HG03039 (cell line): ENCODE measurements at regions not wholly inside any gene's neighbourhood (a gene's known extent, or its start where the extent isn't known, plus 50 kb on each side); places are given as distances from the start of the nearest gene placed in this dataset.

Experiments
- ATAC-seq: cut with Tn5 transposase; IDR thresholded peaks from one replicate; pipeline ENCODE4 v1.9.1; 2021; ENCODE audit warnings: mild to moderate bottlenecking, moderate library complexity; ENCODE audit not compliant: unreplicated experiment

DNA sequence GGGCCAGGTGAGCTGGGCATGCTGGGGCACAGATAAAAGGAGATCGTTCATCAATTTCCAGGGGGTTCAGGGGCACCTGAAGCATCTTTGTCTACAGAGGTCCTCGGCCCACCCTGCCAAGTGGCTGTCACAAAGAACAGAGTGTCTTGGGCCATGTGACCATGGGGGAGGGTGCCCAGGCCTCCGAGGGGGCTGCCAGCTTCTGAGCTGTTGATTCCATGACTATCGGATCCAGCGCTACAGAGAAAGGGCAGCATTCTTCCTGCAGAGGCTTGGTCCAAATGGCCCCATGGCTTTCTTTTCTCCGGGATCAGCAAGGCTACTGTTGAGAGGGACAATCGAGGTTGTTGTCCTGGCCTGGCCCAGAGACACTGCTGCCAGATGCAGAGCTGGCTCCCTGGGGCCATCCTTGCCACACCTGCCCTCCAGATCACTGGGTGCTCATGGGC is 289.2 kb downstream of the ZSWIM6 start:
- no peak for ATAC-seq

DNA sequence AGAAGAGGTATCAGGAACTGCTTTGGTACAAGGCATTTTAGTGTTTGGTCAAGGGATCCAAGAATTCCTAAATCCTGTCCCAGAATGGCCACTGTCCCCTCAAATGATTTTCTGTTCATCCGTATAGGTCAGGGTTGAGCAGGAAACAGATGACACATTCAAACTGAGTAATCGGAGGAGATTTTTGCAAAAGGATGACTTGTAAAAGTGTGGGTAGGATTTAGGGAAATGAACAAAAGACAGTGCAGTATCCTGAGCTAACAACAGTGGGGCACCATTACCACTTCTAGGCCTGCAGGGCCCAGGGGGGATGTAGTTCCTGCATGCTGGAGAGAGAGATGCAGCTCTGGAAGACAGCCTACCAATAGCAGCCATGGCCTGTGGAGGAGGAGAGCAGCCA is 290.1 kb downstream of the ZSWIM6 start:
- no peak for ATAC-seq

DNA sequence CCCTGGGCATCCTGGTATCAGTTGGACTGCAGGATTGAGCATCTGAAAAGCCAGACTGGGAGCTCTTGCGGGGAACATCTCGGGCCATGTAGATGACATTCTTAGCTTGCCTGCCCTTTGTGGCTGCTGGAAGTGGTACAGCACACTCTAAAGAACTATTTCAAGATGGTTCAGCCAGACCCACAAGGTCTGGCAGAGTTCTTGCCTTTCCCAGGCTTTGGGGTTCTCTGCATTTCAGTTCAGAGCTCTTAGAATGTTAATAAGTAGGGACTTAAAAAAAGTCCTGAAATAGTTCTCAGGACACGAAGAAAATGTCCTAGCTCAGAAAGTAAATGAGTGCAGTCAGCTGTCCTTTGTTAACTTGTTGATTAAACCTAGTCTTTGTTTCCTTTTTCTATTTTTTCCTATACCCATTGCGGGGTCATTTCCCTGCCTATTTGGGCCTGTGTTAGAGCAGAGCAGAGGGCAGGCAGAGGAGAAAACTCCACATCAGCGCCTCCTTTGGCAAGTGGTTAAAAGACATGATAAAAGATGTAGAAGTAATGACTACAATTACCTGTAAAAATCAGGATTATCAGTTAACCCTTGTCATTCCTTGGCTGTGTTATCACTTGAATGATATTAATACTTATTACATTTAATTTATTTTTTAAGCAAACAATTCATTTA is 291.5 kb downstream of the ZSWIM6 start:
- no peak for ATAC-seq

DNA sequence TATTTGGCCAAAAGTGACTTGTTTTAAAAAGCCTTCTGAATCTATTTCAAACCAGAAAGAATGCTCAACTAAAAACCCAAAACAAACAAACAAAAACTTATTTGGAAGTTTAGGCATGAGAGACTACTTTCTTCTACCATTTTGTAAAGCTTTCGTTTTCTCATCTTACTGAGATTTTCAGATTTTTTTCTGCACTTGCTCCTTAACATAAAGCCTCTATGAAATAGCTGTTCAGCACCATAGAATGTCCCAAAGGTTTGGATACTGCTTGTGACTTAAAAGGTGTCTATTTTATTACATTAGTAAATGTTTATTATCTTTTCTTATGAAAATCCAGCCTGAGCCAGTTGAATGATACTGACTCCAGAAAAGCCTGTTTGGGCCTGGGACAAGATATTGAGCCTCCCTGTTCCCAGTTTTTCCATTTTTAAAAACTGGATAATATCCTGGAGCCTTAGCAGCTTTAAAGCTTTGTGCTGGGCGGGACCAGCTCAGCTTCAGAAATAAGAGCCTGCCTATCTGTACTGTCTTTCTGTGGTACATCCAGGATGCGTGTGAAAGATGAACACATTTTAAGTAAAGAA is 292.6 kb downstream of the ZSWIM6 start:
- no peak for ATAC-seq

DNA sequence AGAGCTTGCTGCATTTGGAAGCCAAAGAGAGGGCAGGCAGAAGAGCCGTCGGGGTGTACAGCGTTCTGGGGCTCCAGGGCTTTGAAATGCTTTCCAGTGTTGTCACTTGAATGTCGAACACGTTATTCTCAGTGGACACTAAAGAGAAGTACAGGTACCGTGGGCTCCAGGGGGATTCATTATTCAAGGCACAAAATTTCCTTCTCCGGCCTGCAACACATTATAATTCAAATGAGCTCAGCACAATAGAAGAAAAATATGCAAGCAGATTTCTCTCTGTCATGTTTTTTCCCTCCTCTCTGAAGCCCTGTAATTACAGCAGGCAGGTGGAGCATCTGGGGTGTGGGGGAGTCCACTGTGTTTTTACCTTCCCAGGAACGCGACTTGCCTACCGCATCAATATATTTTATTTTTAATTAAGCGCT is 293.1 kb downstream of the ZSWIM6 start:
- ATAC-seq = no peak

DNA sequence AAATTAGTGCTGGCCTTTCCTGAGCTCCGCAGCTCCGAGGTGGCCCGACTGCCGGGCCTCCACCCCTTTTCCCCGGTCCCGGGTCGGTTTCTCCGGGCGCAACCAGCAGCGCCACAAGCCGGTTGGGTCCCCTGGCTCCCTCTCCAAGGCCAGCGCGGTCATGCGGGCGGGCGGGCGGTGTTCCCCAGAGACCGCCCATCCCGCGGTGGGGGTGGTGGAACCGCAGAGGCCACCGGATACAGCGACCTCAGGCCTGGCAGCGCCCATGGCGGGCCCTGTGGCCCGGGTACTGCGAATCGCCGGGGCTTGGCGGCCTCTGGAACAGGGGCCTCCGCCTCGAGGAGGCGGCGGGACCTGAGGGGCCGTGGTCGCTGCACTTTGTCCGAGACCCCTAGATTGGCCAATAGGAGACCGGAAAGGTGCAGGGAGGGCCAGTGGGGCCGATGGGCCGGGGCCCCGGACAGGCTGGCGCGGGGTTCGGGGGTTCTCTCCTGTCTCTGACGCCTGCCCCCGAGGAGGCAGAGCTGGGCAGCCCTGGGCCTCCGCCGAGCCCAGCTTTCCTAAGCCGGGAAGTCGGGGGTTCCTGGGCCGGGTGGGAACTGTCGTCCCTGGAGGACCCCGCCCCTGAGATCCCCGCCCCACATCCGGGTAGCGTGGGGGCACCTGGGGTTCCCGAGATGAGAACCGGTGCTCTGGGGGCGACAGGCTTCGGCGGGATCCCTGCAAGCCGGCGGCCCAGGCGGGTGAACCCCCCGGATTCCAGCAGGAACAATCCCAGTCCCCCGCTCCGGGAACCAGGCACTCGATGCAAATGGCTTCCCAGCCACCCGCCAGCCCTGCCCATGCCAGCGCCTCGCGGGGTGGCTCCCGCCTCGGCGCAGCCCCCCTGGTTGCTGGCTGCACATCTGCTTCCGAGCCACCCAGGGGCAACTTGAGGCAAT is 293.9 kb downstream of the ZSWIM6 start:
- no peak for ATAC-seq

DNA sequence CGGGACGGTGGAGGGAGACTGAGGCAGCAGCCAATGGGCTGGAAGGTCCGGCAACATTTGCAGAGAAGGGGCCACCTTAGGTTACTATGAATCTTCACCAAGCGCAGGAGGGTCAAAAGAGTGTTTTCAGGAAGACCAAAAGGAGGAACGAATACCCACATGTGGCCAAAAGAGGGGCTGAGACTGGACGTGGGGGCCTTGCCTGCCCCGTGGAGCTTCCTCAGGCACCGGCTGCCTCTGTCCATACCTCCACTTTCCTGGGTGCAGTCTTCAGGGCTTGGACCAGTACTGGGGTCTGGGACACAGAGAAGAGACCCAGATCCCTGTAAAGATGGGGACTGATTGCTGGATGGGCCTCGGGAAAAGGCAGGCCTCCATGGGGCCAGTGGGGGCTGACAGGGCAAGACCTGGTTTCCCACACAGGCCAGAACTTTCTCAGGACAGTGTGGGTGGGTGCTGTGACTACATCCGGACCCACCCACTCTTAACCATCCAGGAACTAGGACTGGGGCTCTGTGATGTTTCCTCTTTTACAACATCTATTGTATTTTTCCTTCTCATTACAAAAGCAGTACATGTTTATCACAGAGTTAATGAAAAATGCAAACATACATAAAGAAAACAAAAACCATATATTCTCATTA is 294.7 kb downstream of the ZSWIM6 start:
- no peak for ATAC-seq

DNA sequence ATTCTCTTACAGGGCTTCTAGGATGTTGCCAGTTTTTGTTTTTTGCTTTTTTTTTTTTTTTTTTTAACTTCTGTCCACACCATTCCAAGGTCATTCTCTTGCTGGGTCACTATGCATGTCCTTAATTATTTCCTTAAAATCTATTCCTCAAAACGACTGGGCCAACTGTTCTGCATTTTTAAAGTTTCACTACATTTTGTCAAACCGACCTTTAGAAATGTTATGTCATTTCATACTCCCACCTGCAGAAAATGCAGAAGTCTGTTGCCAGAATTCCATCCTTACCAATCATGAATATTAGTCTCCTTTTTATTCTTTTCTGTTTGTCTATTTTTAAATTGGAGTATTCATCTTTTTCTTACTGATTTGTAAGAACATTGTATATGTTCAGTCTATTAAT is 295.5 kb downstream of the ZSWIM6 start:
- no peak for ATAC-seq

DNA sequence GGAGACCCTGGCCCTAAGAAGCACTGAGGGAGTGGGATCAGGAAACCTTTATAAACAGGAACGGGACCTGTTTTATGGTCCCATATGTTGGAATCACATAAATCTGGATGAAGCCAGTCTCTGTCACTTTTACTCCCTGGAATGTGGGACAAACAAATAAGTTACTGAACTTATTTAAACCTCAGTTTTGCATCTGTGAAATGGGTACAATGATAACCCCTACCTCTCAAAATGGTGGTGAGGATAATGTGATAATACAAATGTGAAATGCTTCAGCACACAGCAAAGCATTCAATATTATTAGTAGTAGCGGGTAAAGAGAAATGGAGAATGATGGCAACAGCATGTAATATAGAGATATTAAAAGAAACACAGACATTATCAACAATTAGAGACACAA is 298.9 kb downstream of the ZSWIM6 start:
- ATAC-seq = no peak

DNA sequence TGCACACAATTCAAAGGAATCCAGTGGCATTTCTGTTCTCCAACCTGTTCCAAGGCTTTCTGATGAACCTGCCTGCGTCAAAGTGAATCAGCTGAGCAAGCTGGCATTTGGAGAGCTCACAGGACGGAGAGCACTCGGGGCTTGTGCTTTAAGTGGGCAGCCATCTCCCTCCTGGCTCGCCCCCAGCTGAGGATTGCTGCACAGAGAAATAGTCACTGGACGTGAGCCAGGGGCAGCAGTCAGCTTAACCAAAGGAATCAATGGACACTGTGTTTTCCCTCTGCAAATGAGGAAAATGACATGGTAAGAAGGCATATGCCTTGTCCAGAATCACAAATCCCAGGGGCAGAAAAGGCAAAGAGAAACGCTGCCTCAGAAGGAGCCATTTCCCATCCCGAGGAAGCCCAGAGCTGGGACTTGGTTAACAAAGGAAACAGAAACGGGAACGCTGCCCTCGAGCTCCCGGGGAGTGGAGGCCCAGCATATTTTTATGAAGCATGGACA is 299.4 kb downstream of the ZSWIM6 start:
- ATAC-seq = no peak

DNA sequence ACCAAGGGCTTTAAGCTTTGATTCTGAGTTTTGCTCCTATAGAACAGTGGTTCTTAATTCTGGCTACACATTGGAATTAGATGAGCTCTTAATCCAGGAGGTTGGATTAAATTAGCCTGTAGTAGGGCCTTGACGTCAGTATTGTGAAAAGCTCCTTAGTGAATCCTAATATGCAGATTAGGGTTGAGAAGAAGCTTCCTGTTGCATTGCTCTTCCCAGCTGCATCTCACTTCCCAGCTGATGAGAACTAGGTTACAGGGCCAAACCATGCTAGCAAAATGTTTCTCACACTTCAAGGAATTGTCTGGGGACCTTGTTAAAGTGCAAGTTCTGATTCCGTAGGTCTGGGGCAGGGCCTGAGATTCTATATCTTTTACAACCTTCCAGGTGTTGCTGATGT is 300.0 kb downstream of the ZSWIM6 start:
- no peak for ATAC-seq

DNA sequence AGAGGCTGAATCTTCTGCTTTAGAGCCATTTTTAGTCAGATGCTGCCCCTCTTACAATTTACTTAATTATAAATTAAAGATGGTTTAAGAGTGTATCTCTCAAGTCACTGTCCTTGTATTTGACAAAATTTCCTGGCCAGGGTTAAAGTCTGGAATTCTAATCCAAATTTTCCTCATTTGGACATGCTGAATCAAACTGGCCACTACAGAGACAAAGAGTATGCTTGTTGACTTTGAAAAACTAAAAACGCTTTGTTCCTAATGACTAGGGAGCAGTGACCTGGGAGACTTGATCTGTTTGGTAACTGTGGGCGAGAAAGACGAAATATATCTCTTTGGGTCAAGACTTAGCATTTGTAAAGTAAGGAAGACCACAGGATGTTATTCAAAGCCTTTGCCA is 303.2 kb downstream of the ZSWIM6 start:
- no peak for ATAC-seq

DNA sequence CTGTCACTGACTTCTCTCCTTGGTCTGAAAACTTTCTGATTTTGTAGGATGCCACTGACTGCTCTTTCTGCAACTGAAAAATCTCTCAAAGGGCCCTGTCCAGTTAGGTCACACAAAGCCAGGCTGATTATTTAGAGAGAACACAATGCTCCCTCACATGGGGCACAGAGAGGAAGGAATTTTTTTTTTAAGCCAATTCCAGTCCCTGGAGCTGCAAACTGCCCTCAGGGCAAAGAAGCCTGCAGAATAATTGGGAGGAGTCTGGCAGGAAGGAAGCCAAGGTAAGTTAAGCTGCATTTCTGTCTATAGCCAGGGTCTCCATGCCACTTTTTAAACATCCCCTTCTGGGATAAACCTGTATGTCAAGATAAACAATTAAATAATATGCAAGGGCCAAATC is 305.5 kb downstream of the ZSWIM6 start:
- ATAC-seq = no peak

DNA sequence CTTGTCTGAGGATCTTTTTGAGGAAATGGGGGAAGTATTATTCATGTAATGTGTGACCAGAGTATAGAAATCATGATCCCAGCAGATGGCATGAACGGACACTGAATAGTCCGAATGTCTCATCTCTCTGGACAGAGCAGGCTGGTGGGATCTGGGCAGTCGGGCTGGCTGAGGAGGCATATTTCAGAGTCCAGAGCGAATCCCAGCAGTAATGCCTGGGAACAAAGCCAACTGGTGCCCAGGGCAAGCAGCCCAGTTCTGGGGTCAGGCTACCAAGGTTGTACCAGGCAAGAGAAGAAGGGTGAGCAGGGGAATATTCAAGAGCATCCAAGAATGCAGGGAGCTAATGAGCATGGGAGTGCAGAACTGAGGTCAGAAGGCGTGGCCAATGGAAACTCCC is 306.4 kb downstream of the ZSWIM6 start:
- no peak for ATAC-seq

DNA sequence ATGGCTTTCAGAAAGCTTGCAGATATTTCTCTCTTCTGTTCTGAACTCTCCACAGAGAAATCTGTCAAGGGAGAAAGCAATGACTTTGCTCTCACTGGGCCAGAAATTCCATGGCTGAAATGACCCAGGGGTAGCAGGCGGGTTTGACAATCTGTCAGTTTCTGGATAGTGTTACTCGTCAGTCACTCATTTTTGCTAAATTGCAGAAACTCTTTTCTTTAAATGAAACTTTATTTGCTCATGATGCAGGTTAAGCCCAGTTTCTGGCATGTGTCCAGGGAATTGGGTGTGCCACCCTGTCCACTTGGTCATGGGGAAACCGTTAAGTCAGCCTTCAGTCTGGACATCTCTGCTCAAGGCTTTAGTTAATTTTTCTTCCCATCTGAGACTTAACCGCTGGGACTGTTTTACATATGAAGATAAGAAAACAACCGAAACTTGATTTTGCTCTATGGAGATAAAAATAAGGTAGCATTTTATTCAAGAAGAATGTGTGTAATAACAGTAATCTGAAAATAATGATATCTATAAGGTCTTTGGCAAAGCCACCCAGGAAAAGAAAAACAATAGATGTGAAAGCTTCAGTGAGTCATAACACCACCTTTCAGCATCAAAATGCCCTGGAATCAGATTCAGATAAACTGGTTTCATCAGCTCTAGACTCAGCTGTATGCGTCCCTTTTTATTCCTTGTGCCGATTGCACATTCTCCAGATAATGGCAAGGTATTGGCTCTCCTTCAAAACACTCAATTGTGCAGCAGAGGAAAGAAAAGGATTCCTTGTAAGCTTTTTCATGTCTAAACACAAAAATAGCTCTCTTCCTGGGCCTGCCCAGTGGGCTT is 308.3 kb downstream of the ZSWIM6 start:
- ATAC-seq = no peak

DNA sequence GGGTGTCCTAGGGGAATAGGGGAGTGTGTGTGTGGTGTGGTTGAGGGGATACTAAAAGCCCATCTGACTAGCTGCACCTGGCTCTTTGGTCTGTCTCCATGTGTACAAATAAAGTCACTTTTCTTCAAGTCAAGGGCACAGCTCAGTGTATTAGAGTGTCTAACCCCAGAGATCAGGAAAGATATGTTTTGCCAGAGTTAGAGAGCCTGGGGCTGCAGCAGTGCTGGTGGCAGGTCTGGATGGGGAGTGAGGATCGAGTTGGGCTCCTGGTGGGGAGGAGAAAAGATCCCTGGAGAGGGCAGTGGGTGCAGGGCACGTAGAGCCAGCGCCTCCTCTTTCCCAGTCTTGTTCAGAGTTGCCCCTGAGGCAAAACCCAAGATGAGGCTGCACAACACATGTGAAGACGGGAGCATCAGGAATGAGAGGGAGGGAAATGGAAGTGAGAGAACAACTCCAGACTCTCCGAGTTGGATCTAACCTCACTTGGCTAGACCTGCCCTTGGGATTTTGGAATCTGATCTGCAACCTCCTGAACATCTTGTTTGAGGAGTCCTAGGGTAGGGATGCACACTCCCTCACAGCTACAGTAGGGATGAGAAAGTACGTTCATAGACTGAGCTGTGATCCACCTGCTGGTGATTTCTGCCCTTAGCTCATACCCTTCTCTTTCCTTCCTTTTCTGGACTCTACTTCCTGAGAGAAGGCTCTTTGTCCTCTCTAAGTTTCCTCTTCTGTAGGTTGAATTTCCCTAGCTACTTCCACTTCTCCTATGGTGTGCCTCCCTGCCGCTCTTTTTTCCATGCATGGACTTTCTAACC is 309.9 kb downstream of the ZSWIM6 start:
- no peak for ATAC-seq

DNA sequence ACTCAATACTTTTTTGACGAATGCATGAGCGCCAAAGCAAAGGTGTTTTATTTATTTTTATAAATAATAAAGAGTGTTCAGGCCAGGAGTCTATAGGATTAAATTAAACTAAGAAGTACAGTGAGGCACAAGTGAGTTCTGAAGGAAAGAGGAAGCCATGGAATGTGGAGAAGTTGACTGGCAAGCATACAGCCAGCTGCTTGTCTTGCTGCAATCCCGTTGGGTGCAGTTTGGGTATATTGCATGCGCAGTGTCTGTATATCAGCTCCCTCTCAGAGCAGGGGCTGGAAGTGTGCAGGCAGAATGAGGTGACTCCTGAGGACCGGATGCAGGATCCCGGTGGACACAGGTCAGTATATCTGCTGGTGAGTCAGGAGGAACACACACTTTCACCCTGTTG is 315.6 kb downstream of the ZSWIM6 start:
- ATAC-seq = no peak

DNA sequence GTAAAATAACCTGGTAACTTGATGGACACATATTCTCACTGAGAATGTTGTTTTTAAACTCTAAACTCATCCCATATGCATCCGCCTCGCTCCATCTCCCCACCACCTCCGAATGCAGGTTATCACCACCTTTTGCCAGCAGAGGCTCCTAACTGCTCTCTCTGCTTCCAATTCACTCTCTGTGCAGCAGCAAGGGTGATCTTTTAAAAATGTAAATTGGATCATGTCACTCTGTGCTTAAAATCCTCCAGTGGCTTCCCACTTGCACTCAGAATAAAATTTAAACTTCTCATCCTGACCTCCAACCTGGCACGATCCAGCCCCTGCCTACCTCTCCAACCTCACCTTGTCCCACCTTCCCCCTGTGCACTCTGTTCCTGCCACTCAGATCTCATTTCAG is 317.2 kb downstream of the ZSWIM6 start:
- ATAC-seq = no peak

DNA sequence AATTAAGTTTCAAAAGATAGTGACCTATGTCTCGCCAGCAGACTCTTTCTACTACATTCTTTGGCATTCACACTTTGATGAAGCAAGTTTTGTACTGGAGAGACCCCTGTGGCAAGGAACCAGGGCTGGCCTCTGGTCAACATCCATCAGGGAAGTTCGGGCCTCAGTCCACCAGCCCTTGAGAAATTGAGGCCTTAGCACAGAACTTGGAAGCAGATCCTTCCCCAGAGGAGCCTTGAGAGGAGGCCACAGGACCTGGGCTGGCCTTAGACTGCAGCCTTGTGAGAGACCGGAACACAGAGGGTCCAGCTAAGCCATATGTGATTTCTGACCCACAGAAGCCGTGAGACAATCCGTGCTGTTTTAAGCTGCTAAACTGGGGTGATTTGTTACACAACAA is 317.9 kb downstream of the ZSWIM6 start:
- no peak for ATAC-seq
